ENCODE measurements at regions not wholly inside any gene's neighbourhood (a gene's known extent, or its start where the extent isn't known, plus 50 kb on each side); places are given as distances from the start of the nearest gene placed in this dataset.

DNA sequence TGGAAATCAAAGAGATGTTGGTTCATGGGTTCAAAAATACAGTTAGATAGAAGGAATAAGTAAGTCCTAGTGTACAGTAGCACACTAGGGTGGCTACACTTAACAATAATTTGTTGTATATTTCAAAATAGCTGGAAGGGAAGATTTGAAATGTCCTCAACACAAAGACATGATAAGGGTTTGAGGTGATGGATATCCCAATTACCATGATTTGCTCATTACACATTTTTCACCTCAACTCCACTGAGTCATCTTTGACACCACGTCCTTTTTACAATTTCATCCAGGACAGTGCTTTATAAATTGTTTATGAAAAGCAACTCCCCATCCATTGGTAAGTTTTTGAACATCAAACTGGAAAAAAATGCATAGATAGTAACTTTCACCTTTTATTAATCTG, 208.3 kb downstream of the ZC3H11B start:
- TF ChIP-seq EZH2 (IDR thresholded peaks at IDR 0.05; ENCODE audit: borderline replicate concordance, low read depth, low read length, severe bottlenecking), result no peak
- TF ChIP-seq, protein P1, sequence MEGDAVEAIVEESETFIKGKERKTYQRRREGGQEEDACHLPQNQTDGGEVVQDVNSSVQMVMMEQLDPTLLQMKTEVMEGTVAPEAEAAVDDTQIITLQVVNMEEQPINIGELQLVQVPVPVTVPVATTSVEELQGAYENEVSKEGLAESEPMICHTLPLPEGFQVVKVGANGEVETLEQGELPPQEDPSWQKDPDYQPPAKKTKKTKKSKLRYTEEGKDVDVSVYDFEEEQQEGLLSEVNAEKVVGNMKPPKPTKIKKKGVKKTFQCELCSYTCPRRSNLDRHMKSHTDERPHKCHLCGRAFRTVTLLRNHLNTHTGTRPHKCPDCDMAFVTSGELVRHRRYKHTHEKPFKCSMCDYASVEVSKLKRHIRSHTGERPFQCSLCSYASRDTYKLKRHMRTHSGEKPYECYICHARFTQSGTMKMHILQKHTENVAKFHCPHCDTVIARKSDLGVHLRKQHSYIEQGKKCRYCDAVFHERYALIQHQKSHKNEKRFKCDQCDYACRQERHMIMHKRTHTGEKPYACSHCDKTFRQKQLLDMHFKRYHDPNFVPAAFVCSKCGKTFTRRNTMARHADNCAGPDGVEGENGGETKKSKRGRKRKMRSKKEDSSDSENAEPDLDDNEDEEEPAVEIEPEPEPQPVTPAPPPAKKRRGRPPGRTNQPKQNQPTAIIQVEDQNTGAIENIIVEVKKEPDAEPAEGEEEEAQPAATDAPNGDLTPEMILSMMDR (IDR thresholded peaks at IDR 0.05; ENCODE audit: borderline replicate concordance, extremely low read depth, low read length, poor library complexity, severe bottlenecking), result no peak

Measured in DND-41 (cell line).